Panc1 (cell line): ENCODE measurements at regions not wholly inside any gene's neighbourhood (a gene's known extent, or its start where the extent isn't known, plus 50 kb on each side); places are given as distances from the start of the nearest gene placed in this dataset.

Experiments used
- ATAC-seq: fragments of 200-7000 bp; cut with Tn5 transposase; 2 replicates; pipeline ENCODE4 v1.9.1; 2020; ENCODE audit warnings: mild to moderate bottlenecking, moderate library complexity
- BruUV-seq: library from RNA; stranded (reverse); fragments of 400-500 nt; replicated peaks from 2 replicates; lab custom pipeline; 2021; lab: Mats Ljungman, UMichigan
- CTCF ChIA-PET: fragments of 300-600 bp; sonication (Branson Sonifier 250); formaldehyde crosslinking; loops from one replicate; lab custom pipeline; 2022; ENCODE audit warnings: antibody characterized with exemption; lab: Charles Lee
- POLR2A ChIA-PET: fragments of 300-600 bp; sonication (Branson Sonifier 250); formaldehyde crosslinking; loops from one replicate; lab custom pipeline; 2022; ENCODE audit warnings: antibody characterized with exemption; lab: Charles Lee
- DNase-seq: peaks from one replicate; pipeline ENCODE4 v3.0.0-alpha.2; 2010; ENCODE audit warnings: low read depth, low spot score
- H3K27ac ChIP-seq: 2 replicates; pipeline ENCODE4 v1.5.1; 2011; ENCODE audit warnings: mild to moderate bottlenecking, low read length, inconsistent platforms
- H3K27me3 ChIP-seq: fragments of 200-500 bp; sonication (Bioruptor generic); 2 replicates; pipeline ENCODE4 v1.6.0; 2014; ENCODE audit warnings: low read length, inconsistent platforms; ENCODE audit not compliant: control insufficient read depth, insufficient read depth
- H3K36me3 ChIP-seq: fragments of 200-500 bp; sonication (Bioruptor generic); 2 replicates; pipeline ENCODE4 v1.5.1; 2014; ENCODE audit warnings: inconsistent platforms, mild to moderate bottlenecking, low read length, moderate library complexity; ENCODE audit not compliant: control insufficient read depth, insufficient read depth
- H3K4me1 ChIP-seq: 2 replicates; pipeline ENCODE4 v1.5.1; 2011; ENCODE audit warnings: inconsistent platforms, mild to moderate bottlenecking, low read length, moderate library complexity; ENCODE audit not compliant: control insufficient read depth, insufficient read depth
- H3K4me3 ChIP-seq, 2 experiments: 2 replicates each; pipeline ENCODE4 v1.5.1; 2011 to 2012; ENCODE audit warnings: low read depth in 2 of 2, low read length in 2 of 2, mild to moderate bottlenecking in 2 of 2, inconsistent platforms in 1 of 2, moderate library complexity in 1 of 2
- H3K9me3 ChIP-seq: fragments of 200-500 bp; sonication (Bioruptor generic); 2 replicates; pipeline ENCODE4 v1.5.1; 2014; ENCODE audit warnings: low read depth, mild to moderate bottlenecking, inconsistent platforms, low read length, moderate library complexity; ENCODE audit not compliant: control insufficient read depth, insufficient read depth
- POLR2AphosphoS5 ChIP-seq: IDR thresholded peaks from 2 replicates; pipeline ENCODE4 v1.6.1; 2012; ENCODE audit warnings: mild to moderate bottlenecking, low read depth, low read length, moderate library complexity
- SIN3A ChIP-seq: IDR thresholded peaks from 2 replicates; pipeline ENCODE4 v1.6.1; 2012; ENCODE audit warnings: low read depth, mild to moderate bottlenecking, low read length, moderate library complexity, borderline replicate concordance; ENCODE audit not compliant: insufficient read depth
- TCF7L2 ChIP-seq: IDR thresholded peaks from 2 replicates; pipeline ENCODE4 v1.6.1; 2011; ENCODE audit warnings: mild to moderate bottlenecking, low read depth, low read length, inconsistent platforms
- in situ Hi-C: cut with HindIII; loops from 2 replicates; pipeline ENCODE4 v1.10.0; 2016; ENCODE audit warnings: low sequenced_read_pairs, low pct_unique_long_range_greater_than_20kb
- intact Hi-C: fragments of 100-400 bp; cut with micrococcal nuclease; formaldehyde crosslinking; loops from one replicate; pipeline ENCODE4 v1.10.0; 2022; ENCODE audit not compliant: unreplicated experiment
- TF ChIP-seq, protein P1 (sequence below), 2 experiments: IDR thresholded peaks; 2 replicates each; pipeline ENCODE4 v1.6.1; 2011 to 2012; ENCODE audit warnings: low read depth in 2 of 2, control low read depth in 1 of 2, low read length in 1 of 2, mild to moderate bottlenecking in 1 of 2, moderate library complexity in 1 of 2; ENCODE audit not compliant: insufficient read depth in 1 of 2
- TF ChIP-seq, protein P2 (sequence below): fragments of 450-650 bp; IDR thresholded peaks from 2 replicates; pipeline ENCODE4 v1.5.1; 2017; ENCODE audit warnings: mild to moderate bottlenecking

DNA sequence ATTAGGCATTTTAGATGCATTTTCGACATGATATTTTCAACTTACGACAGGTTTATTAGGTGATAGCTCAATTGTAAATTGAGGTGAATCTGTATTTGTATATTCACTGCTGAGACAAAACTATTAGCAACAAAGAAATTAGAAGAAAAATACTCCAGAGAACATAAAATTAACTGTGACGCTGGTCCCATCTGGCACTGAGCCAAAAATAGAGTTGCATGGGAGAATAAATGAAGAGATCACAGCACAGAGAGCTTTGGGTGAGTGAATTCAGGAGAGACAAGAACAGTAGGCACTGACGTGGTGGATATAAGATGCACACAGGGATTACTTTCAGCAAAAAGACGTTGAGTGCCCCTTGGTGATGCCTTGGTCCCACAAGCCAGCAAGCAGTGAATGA is 306.2 kb upstream of the RAB6C start:
- intact Hi-C loops (no loop called here), in situ Hi-C loops (no loop called here)
- no peaks in the 10 kb centered on the region for H3K9me3 ChIP-seq
- no peaks in the 10 kb centered on the region for H3K36me3 ChIP-seq
- CTCF ChIA-PET, result no interaction called here
- 0 out of 2 replicates have a peak, but pooled peaks cover 3% of the 10 kb centered on the region for H3K27me3 ChIP-seq
- no peak for DNase-seq
- no peak overlapping the region for H3K4me3 ChIP-seq
- POLR2A ChIA-PET, result no interaction called here
- H3K4me1 ChIP-seq, result no peaks in the 10 kb centered on the region
- TF ChIP-seq TCF7L2, result no peak
- TF ChIP-seq, protein P1, sequence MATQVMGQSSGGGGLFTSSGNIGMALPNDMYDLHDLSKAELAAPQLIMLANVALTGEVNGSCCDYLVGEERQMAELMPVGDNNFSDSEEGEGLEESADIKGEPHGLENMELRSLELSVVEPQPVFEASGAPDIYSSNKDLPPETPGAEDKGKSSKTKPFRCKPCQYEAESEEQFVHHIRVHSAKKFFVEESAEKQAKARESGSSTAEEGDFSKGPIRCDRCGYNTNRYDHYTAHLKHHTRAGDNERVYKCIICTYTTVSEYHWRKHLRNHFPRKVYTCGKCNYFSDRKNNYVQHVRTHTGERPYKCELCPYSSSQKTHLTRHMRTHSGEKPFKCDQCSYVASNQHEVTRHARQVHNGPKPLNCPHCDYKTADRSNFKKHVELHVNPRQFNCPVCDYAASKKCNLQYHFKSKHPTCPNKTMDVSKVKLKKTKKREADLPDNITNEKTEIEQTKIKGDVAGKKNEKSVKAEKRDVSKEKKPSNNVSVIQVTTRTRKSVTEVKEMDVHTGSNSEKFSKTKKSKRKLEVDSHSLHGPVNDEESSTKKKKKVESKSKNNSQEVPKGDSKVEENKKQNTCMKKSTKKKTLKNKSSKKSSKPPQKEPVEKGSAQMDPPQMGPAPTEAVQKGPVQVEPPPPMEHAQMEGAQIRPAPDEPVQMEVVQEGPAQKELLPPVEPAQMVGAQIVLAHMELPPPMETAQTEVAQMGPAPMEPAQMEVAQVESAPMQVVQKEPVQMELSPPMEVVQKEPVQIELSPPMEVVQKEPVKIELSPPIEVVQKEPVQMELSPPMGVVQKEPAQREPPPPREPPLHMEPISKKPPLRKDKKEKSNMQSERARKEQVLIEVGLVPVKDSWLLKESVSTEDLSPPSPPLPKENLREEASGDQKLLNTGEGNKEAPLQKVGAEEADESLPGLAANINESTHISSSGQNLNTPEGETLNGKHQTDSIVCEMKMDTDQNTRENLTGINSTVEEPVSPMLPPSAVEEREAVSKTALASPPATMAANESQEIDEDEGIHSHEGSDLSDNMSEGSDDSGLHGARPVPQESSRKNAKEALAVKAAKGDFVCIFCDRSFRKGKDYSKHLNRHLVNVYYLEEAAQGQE (IDR thresholded peaks at IDR 0.05; ENCODE audit: insufficient read depth in 1 of 2, low read depth in 2 of 2, low read length in 1 of 2), result no peak
- no peak for TF ChIP-seq POLR2AphosphoS5
- no peak overlapping the region for H3K27ac ChIP-seq
- BruUV-seq, result no TSS peak
- no peak for ATAC-seq

- no peak overlapping the region for H3K4me3 ChIP-seq
- CTCF ChIA-PET, result no interaction called here
- intact Hi-C loops, result no loop called here
- no peaks in the 10 kb centered on the region for H3K9me3 ChIP-seq
- no TSS peak for BruUV-seq
- in situ Hi-C loops, result no loop called here
- TF ChIP-seq POLR2AphosphoS5, result no peak
- no peak for TF ChIP-seq SIN3A
- TF ChIP-seq, protein P1 (IDR thresholded peaks at IDR 0.05; ENCODE audit: insufficient read depth in 1 of 2, low read depth in 2 of 2, low read length in 1 of 2), result no peak
- TF ChIP-seq, protein P2, sequence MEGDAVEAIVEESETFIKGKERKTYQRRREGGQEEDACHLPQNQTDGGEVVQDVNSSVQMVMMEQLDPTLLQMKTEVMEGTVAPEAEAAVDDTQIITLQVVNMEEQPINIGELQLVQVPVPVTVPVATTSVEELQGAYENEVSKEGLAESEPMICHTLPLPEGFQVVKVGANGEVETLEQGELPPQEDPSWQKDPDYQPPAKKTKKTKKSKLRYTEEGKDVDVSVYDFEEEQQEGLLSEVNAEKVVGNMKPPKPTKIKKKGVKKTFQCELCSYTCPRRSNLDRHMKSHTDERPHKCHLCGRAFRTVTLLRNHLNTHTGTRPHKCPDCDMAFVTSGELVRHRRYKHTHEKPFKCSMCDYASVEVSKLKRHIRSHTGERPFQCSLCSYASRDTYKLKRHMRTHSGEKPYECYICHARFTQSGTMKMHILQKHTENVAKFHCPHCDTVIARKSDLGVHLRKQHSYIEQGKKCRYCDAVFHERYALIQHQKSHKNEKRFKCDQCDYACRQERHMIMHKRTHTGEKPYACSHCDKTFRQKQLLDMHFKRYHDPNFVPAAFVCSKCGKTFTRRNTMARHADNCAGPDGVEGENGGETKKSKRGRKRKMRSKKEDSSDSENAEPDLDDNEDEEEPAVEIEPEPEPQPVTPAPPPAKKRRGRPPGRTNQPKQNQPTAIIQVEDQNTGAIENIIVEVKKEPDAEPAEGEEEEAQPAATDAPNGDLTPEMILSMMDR, result no peak
- no peak for ATAC-seq
- POLR2A ChIA-PET, result no interaction called here
- H3K4me1 ChIP-seq, result no peaks in the 10 kb centered on the region
- H3K27ac ChIP-seq, result no peak overlapping the region
- DNase-seq, result no peak
- 0 out of 2 replicates have a peak, but pooled peaks cover 3% of the 10 kb centered on the region for H3K27me3 ChIP-seq
- no peaks in the 10 kb centered on the region for H3K36me3 ChIP-seq
These were observed 305.4 kb upstream of the RAB6C start for GRCh38 chr2:129673847-129674711.
